NCI-H2107 (cell line): ENCODE measurements at regions not wholly inside any gene's neighbourhood (a gene's known extent, or its start where the extent isn't known, plus 50 kb on each side); places are given as distances from the start of the nearest gene placed in this dataset.

ENCODE experiments used
- DNase-seq: peaks from one replicate; lab custom pipeline; 2025; lab: John Stamatoyannopoulos, UW

- no peak for DNase-seq
Measured at GRCh38 chr11:127412722-127413380, 412.3 kb upstream of the KIRREL3 start.

- DNase-seq: no peak
Measured at GRCh38 chr11:127412234-127412633, 411.7 kb upstream of the KIRREL3 start.

GRCh38 chr11:127411283-127411682 lies 410.7 kb upstream of the KIRREL3 start:
- no peak for DNase-seq

- no peak for DNase-seq
Measured at GRCh38 chr11:127395034-127395433, 394.5 kb upstream of the KIRREL3 start.

- no peak for DNase-seq
Measured at GRCh38 chr11:127393460-127393997, 393.0 kb upstream of the KIRREL3 start.

GRCh38 chr11:127392575-127392974 lies 392.0 kb upstream of the KIRREL3 start:
- no peak for DNase-seq

GRCh38 chr11:127390465-127390864 lies 389.9 kb upstream of the KIRREL3 start:
- no peak for DNase-seq

- DNase-seq: no peak
Measured at GRCh38 chr11:127385071-127385470, 384.5 kb upstream of the KIRREL3 start.

- no peak for DNase-seq
Measured at GRCh38 chr11:127383026-127383425, 382.5 kb upstream of the KIRREL3 start.

GRCh38 chr11:127381247-127381646 lies 380.7 kb upstream of the KIRREL3 start:
- DNase-seq: no peak

GRCh38 chr11:127379686-127380085 lies 379.1 kb upstream of the KIRREL3 start:
- no peak for DNase-seq

- DNase-seq: no peak
Measured at GRCh38 chr11:127376301-127376700, 375.7 kb upstream of the KIRREL3 start.

GRCh38 chr11:127369356-127369755 lies 368.8 kb upstream of the KIRREL3 start:
- no peak for DNase-seq

GRCh38 chr11:127362754-127363308 lies 362.3 kb upstream of the KIRREL3 start:
- no peak for DNase-seq

GRCh38 chr11:127358160-127358559 lies 357.6 kb upstream of the KIRREL3 start:
- no peak for DNase-seq

GRCh38 chr11:127350476-127350875 lies 349.9 kb upstream of the KIRREL3 start:
- no peak for DNase-seq

GRCh38 chr11:127345819-127346459 lies 345.4 kb upstream of the KIRREL3 start:
- peak; percentile 3 for DNase-seq

GRCh38 chr11:127340438-127340837 lies 339.9 kb upstream of the KIRREL3 start:
- no peak for DNase-seq

- no peak for DNase-seq
Measured at GRCh38 chr11:127339376-127339775, 338.8 kb upstream of the KIRREL3 start.

GRCh38 chr11:127338380-127339259 lies 338.1 kb upstream of the KIRREL3 start:
- DNase-seq: no peak

- DNase-seq: no peak
Measured at GRCh38 chr11:127334466-127334865, 333.9 kb upstream of the KIRREL3 start.

- no peak for DNase-seq
Measured at GRCh38 chr11:127332896-127333295, 332.3 kb upstream of the KIRREL3 start.
